ENCODE measurements at regions not wholly inside any gene's neighbourhood (a gene's known extent, or its start where the extent isn't known, plus 50 kb on each side); places are given as distances from the start of the nearest gene placed in this dataset.

GRCh38 chr6:43876602-43877001, 106.6 kb downstream of the VEGFA start:
- DNase-seq (ENCODE audit: low spot score), result no peak
- intact Hi-C loops (cut with DNase I), result no loop called here
- H3K9me3 ChIP-seq, result no peaks in the 10 kb centered on the region
- no peak overlapping the region for H3K27ac ChIP-seq
- 64% methylated on average over 4 of the region's 4 CpGs for whole genome bisulfite sequencing
- no peaks in the 10 kb centered on the region for H3K27me3 ChIP-seq (replicated peaks; ENCODE audit: insufficient read depth)
- no peaks in the 10 kb centered on the region for H3K36me3 ChIP-seq
- TF ChIP-seq POLR2A (IDR thresholded peaks at IDR 0.05) (no peak), CTCF (IDR thresholded peaks at IDR 0.05) (no peak), POLR2AphosphoS5 (IDR thresholded peaks at IDR 0.05) (no peak)
- H3K4me3 ChIP-seq, result no peak overlapping the region
- H3K4me1 ChIP-seq (replicated peaks), result no peaks in the 10 kb centered on the region

GRCh38 chr6:43875849-43876572, 106.0 kb downstream of the VEGFA start:
- no peak overlapping the region for H3K4me3 ChIP-seq
- no peaks in the 10 kb centered on the region for H3K9me3 ChIP-seq
- no peak overlapping the region for H3K27ac ChIP-seq
- H3K4me1 ChIP-seq (replicated peaks), result no peaks in the 10 kb centered on the region
- TF ChIP-seq CTCF (IDR thresholded peaks at IDR 0.05) (no peak), POLR2A (IDR thresholded peaks at IDR 0.05) (no peak), POLR2AphosphoS5 (IDR thresholded peaks at IDR 0.05) (no peak)
- intact Hi-C loops (cut with DNase I), result no loop called here
- 86% methylated on average over 13 of the region's 14 CpGs for WGBS
- H3K27me3 ChIP-seq (replicated peaks; ENCODE audit: insufficient read depth), result no peaks in the 10 kb centered on the region
- no peak for DNase-seq (ENCODE audit: low spot score)
- H3K36me3 ChIP-seq, result no peaks in the 10 kb centered on the region

- no peak for TF ChIP-seq POLR2A (IDR thresholded peaks at IDR 0.05)
- TF ChIP-seq CTCF (IDR thresholded peaks at IDR 0.05), result no peak
- TF ChIP-seq POLR2AphosphoS5 (IDR thresholded peaks at IDR 0.05), result no peak
- no peaks in the 10 kb centered on the region for H3K9me3 ChIP-seq
- intact Hi-C loops (cut with DNase I), result no loop called here
- H3K27ac ChIP-seq, result no peak overlapping the region
- H3K4me1 ChIP-seq (replicated peaks), result no peaks in the 10 kb centered on the region
- no peak for DNase-seq (ENCODE audit: low spot score)
- H3K36me3 ChIP-seq, result no peaks in the 10 kb centered on the region
- no peak overlapping the region for H3K4me3 ChIP-seq
- H3K27me3 ChIP-seq (replicated peaks; ENCODE audit: insufficient read depth), result no peaks in the 10 kb centered on the region
- WGBS, result 89% methylated on average over 4 of the region's 4 CpGs
Observed at GRCh38 chr6:43874814-43875590, 105.0 kb downstream of the VEGFA start.

- intact Hi-C loops (cut with DNase I), result no loop called here
- 54% methylated on average over 3 of the region's 3 CpGs for WGBS
Observed at GRCh38 chr6:43873806-43874714, 104.0 kb downstream of the VEGFA start.

More at GRCh38 chr6:43873806-43874714, 104.0 kb downstream of the VEGFA start:
- no peaks in the 10 kb centered on the region for H3K27me3 ChIP-seq (replicated peaks; ENCODE audit: insufficient read depth)
- no peak for TF ChIP-seq CTCF (IDR thresholded peaks at IDR 0.05)
- no peak for TF ChIP-seq POLR2A (IDR thresholded peaks at IDR 0.05)
- TF ChIP-seq POLR2AphosphoS5 (IDR thresholded peaks at IDR 0.05), result peak; percentile 35
- no peak overlapping the region for H3K27ac ChIP-seq
- H3K9me3 ChIP-seq, result no peaks in the 10 kb centered on the region
- no peak overlapping the region for H3K4me3 ChIP-seq
- H3K36me3 ChIP-seq, result no peaks in the 10 kb centered on the region
- H3K4me1 ChIP-seq (replicated peaks), result no peaks in the 10 kb centered on the region
- peak; percentile 29 for DNase-seq (ENCODE audit: low spot score)

All from prostate gland (tissue), 2 donors.